Activated CD4-positive, alpha-beta T cell treated with anti-CD3 and anti-CD28 coated beads, Interleukin-2, Interleukin-4, amounts not matched to agents 100 ng/mL and 50 ng/mL, durations not matched to agents 16 hours and 8 hours (primary cell): ENCODE measurements at regions not wholly inside any gene's neighbourhood (a gene's known extent, or its start where the extent isn't known, plus 50 kb on each side); places are given as distances from the start of the nearest gene placed in this dataset.
A peak's percentile ranks its signal among the peaks of the same experiment; 100 is the strongest.
"Not testable (repeated sequence)": the region's sequence is repeated elsewhere in the genome, so short reads cannot be mapped to it uniquely, and the experiment has no call there.

Experiments used
- DNase-seq: peaks from one replicate; pipeline ENCODE4 v3.0.0-alpha.2; 2020; ENCODE audit warnings: low spot score

- no peak for DNase-seq
These were observed 63.5 kb downstream of the PCDH18 start for GRCh38 chr4:137468836-137469235.

GRCh38 chr4:137467537-137467936 is 64.8 kb downstream of the PCDH18 start:
- DNase-seq: no peak

- DNase-seq: no peak
These were observed 68.8 kb downstream of the PCDH18 start for GRCh38 chr4:137463377-137464003.

GRCh38 chr4:137455647-137456321 is 76.5 kb downstream of the PCDH18 start:
- no peak for DNase-seq

GRCh38 chr4:137454767-137455166 is 77.5 kb downstream of the PCDH18 start:
- DNase-seq: no peak

GRCh38 chr4:137452799-137453198 is 79.5 kb downstream of the PCDH18 start:
- peak; percentile 10 for DNase-seq

GRCh38 chr4:137451172-137451825 is 81.0 kb downstream of the PCDH18 start:
- DNase-seq: no peak

- DNase-seq: no peak
These were observed 83.9 kb downstream of the PCDH18 start for GRCh38 chr4:137448402-137448801.

- no peak for DNase-seq
These were observed 86.2 kb downstream of the PCDH18 start for GRCh38 chr4:137446071-137446470.

- no peak for DNase-seq
These were observed 89.1 kb downstream of the PCDH18 start for GRCh38 chr4:137443031-137443800.

GRCh38 chr4:137432446-137433311 is 99.6 kb downstream of the PCDH18 start:
- no peak for DNase-seq

- no peak for DNase-seq
These were observed 102.1 kb downstream of the PCDH18 start for GRCh38 chr4:137430171-137430570.

GRCh38 chr4:137427411-137427810 is 104.9 kb downstream of the PCDH18 start:
- no peak for DNase-seq

GRCh38 chr4:137425281-137425680 is 107.0 kb downstream of the PCDH18 start:
- no peak for DNase-seq

GRCh38 chr4:137422666-137423065 is 109.6 kb downstream of the PCDH18 start:
- no peak for DNase-seq

GRCh38 chr4:137421796-137422195 is 110.5 kb downstream of the PCDH18 start:
- no peak for DNase-seq

- DNase-seq: no peak
These were observed 111.3 kb downstream of the PCDH18 start for GRCh38 chr4:137420901-137421396.

GRCh38 chr4:137417676-137418075 is 114.6 kb downstream of the PCDH18 start:
- no peak for DNase-seq

- DNase-seq: no peak
These were observed 117.5 kb downstream of the PCDH18 start for GRCh38 chr4:137414802-137415201.

- DNase-seq: no peak
These were observed 123.6 kb downstream of the PCDH18 start for GRCh38 chr4:137408527-137409177.

- DNase-seq: not testable (repeated sequence)
These were observed 126.5 kb downstream of the PCDH18 start for GRCh38 chr4:137405833-137406232.
